IPS DF 4.7 (cell line): ENCODE measurements at regions not wholly inside any gene's neighbourhood (a gene's known extent, or its start where the extent isn't known, plus 50 kb on each side); places are given as distances from the start of the nearest gene placed in this dataset.
"Not testable (repeated sequence)": the region's sequence is repeated elsewhere in the genome, so short reads cannot be mapped to it uniquely, and the experiment has no call there.

ENCODE experiments used
- DNase-seq: peaks from one replicate; pipeline ENCODE4 v3.0.0-alpha.2; 2013; ENCODE audit warnings: low spot score; ENCODE audit errors: extremely low read depth

DNA sequence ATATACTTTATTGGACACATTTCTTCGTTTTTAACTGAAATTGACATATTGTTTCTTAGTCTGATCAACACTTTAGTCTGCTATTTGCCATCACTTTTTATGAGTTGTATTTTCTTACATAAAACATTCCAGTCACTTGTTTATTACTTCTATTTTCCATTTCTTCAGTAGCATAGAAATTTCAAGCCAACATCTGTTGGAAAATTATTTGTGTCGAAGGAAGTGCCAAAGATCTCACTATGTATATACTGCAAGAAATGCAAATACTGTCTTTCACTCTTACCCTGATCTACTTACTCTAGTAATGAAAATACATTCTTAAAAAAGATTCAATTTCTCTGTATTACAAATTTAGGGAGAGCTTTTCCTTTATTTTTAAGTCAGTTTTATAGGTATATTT is 105.9 kb downstream of the SLC17A6 start:
- DNase-seq, result no peak

DNA sequence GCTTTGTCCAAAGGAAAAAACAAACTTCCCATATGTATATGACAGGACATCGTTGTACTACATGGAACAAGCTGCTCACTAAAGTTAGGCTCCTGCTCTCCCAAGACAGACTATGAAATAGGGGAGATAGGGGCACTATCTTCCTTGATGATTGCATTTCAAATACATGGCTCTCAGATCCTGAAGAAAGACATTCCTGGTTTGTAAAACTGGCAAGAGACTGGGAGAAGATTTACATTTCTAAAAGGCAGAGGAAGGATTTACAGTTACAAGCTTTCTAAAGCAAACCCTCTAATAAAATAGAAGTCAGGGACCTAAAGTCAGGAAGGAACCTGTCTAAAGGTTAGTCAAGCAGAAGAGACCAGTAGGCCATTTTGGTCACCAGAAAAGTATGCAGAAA is 103.7 kb downstream of the SLC17A6 start:
- DNase-seq, result no peak

DNA sequence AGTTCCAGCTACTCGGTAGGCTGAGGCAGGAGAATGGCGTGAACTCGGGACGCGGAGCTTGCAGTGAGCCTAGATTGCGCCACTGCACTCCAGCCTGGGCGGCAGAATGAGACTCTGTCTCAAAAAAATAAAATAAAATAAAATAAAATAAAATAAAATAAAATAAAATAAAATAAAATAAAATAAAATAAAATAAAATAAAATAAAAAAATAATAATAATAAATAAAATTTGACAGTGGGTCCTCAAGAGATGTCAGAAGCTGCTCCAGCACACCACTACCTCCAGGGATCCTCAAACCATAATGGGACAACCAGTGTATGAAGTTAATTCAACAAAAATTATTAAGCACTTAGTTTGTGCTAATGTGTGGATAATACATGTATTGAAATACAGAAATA is 97.4 kb downstream of the SLC17A6 start:
- DNase-seq, result not testable (repeated sequence)

DNA sequence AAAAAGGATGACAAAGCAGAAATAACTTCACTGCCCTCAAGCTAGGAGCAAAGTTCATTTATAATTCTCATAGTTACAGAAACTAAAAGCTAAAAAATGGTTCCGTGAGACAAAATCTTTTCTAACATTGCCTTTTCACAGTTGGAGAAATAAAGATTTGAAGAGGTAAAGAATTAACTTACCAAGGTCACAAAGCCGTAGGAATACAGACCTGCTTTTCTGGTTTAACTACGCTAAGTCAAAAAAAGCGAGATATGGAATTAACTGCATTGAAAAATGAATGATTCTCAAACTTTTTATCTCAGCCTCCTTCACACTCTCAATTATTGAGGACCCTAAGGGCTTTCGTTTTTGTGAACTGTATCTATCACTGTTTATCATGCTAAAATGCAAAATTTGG is 95.3 kb downstream of the SLC17A6 start:
- no peak for DNase-seq

DNA sequence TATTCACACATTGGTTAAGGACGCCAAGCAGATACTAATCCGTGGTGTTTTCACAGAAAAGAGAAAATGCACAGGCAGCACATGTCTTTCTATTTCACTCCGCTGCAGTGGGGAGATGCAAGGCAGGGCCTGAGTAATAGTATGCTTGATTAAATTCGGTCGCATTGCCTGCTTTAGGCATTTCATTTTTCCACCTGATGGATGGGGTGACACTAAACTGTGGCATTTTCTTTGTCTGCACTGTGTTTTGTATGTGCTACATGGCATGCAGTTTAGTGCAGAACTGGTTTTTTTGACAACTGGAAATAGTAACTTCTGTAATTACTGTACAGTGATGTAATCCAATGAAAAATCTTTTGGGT is 94.9 kb downstream of the SLC17A6 start:
- no peak for DNase-seq

DNA sequence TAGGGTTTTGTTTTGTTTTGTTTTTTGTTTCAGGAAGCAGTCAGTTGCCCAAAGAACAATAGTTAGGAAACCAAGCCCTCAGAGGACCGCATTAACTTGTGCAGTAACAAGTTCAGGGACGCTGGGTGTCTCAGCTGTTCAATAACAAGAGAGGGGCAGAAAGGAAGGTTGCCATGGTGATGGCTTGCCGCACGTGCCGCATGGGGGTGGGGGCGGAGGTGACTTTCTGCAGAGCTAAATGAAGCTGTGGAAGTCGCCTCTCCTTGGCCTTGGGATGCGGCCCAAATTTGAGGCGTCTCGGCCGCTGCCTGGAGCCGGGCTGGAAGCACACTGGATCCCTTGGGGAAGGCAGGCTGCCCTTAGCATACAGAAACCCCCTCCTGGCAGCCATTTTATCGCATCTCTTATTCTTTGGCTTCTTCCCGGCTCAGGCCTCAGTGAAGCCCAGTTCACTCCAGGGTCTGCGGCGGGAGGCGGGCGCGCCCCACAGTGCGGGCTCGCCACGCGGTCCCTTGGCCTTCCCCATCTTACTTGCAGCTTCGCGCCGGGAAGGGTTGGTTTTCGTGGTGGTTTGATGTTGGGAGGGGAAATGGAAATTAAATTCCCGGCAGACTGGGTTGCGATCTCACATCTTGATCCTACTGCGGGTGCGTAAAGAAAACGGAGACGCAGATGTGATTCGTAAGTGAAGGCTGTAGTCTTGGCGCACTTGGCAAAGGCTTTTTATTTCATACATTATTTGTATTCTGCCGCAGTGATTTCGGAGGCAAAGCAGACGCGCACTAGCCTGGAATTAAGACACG is 94.3 kb downstream of the SLC17A6 start:
- DNase-seq, result peak; percentile 14

DNA sequence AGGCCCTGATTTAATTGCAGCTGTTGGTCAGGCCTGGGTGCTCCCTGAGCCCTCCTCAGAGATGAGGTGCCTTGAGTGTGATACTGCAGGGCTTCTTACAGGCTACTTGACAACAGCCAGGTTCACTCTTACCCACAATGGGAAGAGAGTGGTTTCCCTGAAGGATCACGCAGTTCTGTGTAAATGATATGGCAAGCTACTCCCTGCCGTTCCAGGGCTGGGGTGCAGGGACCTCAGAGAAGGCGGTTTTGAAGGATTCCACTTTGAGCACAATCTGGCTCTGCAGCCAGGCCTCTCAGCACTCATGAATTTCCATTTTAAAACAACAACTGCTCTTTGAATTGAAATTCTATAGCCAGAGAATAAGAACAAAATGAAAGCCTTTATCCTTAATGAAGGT is 92.9 kb downstream of the SLC17A6 start:
- DNase-seq, result no peak

DNA sequence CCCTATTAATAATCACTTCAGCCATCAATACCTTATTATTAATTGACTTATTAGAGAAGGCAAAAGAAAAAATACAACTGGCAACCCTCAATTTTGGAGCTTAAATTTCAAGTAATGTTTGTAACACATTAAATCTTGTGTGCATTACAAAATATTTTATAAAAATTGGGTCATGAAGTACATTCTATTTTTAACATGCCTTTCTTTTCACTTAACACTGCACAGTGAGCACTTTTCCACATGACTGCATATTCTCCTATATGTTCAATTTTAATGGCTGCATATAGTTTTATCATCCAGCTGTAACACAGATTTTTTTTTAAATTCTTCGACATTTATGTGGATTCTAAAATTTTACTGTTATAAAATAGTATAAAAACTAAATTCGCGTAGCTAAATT is 92.5 kb downstream of the SLC17A6 start:
- no peak for DNase-seq

DNA sequence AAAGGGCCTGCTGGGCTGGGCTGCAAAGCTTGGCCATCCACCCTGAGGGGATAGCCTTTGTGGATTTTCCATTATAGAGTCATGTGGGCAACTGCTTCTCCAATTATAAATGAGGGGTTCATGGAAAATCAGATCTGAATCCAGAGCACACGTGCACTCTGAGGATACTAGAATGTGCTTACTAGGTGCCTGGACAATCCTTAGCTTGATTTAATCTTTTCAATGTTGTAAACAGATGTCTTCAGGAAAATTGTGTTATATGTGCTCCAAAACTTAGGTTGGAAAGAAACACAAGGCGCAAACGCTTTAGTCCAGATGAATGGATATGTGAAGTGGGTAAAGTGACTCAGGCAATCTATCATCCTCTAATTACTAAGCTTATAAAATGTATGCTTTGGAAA is 92.0 kb downstream of the SLC17A6 start:
- no peak for DNase-seq
